H54 (cell line): ENCODE measurements at regions not wholly inside any gene's neighbourhood (a gene's known extent, or its start where the extent isn't known, plus 50 kb on each side); places are given as distances from the start of the nearest gene placed in this dataset.
A peak's percentile ranks its signal among the peaks of the same experiment; 100 is the strongest.
"Not testable (repeated sequence)": the region's sequence is repeated elsewhere in the genome, so short reads cannot be mapped to it uniquely, and the experiment has no call there.

ENCODE experiments used
- DNase-seq: peaks from one replicate; pipeline ENCODE4 v3.0.0; 2011; ENCODE audit warnings: low spot score, mixed read lengths; ENCODE audit not compliant: insufficient read length
- FAIRE-seq: peaks from 3 replicates; lab custom pipeline; 2011; peaks lifted over from hg19 to GRCh38; lab: Jason Lieb, UNC
- POLR2A ChIP-seq: IDR thresholded peaks from 2 replicates; pipeline ENCODE4 v1.6.1; 2011; ENCODE audit warnings: low read depth, mild to moderate bottlenecking, low read length

GRCh38 chr5:97575322-97575721 is 392.3 kb upstream of the RIOK2 start:
- FAIRE-seq (no peak), DNase-seq (no peak)

GRCh38 chr5:97576956-97577355 is 393.9 kb upstream of the RIOK2 start:
- TF ChIP-seq POLR2A, result no peak
- FAIRE-seq (no peak), DNase-seq (no peak)

More at GRCh38 chr5:97575322-97575721, 392.3 kb upstream of the RIOK2 start:
- no peak for TF ChIP-seq POLR2A

GRCh38 chr5:97579977-97580376 is 396.9 kb upstream of the RIOK2 start:
- not testable (repeated sequence) for FAIRE-seq, DNase-seq

- TF ChIP-seq POLR2A, result no peak
- FAIRE-seq (no peak), DNase-seq (no peak)
Observed at GRCh38 chr5:97580746-97581145, 397.7 kb upstream of the RIOK2 start.

- no peak for FAIRE-seq
- no peak for DNase-seq
- no peak for TF ChIP-seq POLR2A
Observed at GRCh38 chr5:97591781-97592180, 408.7 kb upstream of the RIOK2 start.

GRCh38 chr5:97600486-97600885 is 417.4 kb upstream of the RIOK2 start:
- TF ChIP-seq POLR2A, result no peak
- DNase-seq (no peak), FAIRE-seq (no peak)

GRCh38 chr5:97601651-97602050 is 418.6 kb upstream of the RIOK2 start:
- DNase-seq (no peak), FAIRE-seq (no peak)
- no peak for TF ChIP-seq POLR2A

- FAIRE-seq, result no peak
- TF ChIP-seq POLR2A, result no peak
- DNase-seq, result no peak
Observed at GRCh38 chr5:97606531-97606930, 423.5 kb upstream of the RIOK2 start.

- TF ChIP-seq POLR2A, result no peak
- DNase-seq (no peak), FAIRE-seq (no peak)
Observed at GRCh38 chr5:97608501-97608900, 425.5 kb upstream of the RIOK2 start.

GRCh38 chr5:97618721-97619120 is 435.7 kb upstream of the RIOK2 start:
- no peak for TF ChIP-seq POLR2A
- FAIRE-seq, result no peak
- no peak for DNase-seq

- FAIRE-seq (no peak), DNase-seq (no peak)
- TF ChIP-seq POLR2A, result no peak
Observed at GRCh38 chr5:97623441-97623840, 440.4 kb upstream of the RIOK2 start.

GRCh38 chr5:97624886-97625285 is 441.8 kb upstream of the RIOK2 start:
- FAIRE-seq, result no peak
- no peak for TF ChIP-seq POLR2A
- no peak for DNase-seq

- no peak for FAIRE-seq
- TF ChIP-seq POLR2A, result no peak
- DNase-seq, result no peak
Observed at GRCh38 chr5:97627272-97627671, 444.2 kb upstream of the RIOK2 start.

GRCh38 chr5:97628031-97628430 is 445.0 kb upstream of the RIOK2 start:
- DNase-seq, result no peak
- TF ChIP-seq POLR2A, result no peak
- FAIRE-seq, result no peak

- TF ChIP-seq POLR2A, result no peak
- no peak for FAIRE-seq
- no peak for DNase-seq
Observed at GRCh38 chr5:97628807-97629206, 445.8 kb upstream of the RIOK2 start.

GRCh38 chr5:97629276-97629675 is 446.2 kb upstream of the RIOK2 start:
- peak; percentile 58 for FAIRE-seq
- no peak for TF ChIP-seq POLR2A
- DNase-seq, result peak; percentile 16
